Activated CD4-positive, alpha-beta memory T cell treated with anti-CD3 and anti-CD28 coated beads for 36 hours (primary cell): ENCODE measurements at regions not wholly inside any gene's neighbourhood (a gene's known extent, or its start where the extent isn't known, plus 50 kb on each side); places are given as distances from the start of the nearest gene placed in this dataset.

Experiments
- CTCF ChIA-PET: fragments of 350-600 bp; sonication (Branson Sonifier 250); formaldehyde crosslinking; loops from one replicate; lab custom pipeline; 2021; ENCODE audit warnings: antibody characterized with exemption, inconsistent platforms; lab: Charles Lee
- POLR2A ChIA-PET: fragments of 350-600 bp; sonication (Branson Sonifier 250); formaldehyde crosslinking; loops from one replicate; lab custom pipeline; 2021; ENCODE audit warnings: antibody characterized with exemption; lab: Charles Lee
- DNase-seq: peaks from one replicate; pipeline ENCODE4 v3.0.0-alpha.2; 2020
- H3K27ac Mint-ChIP-seq: one replicate; pipeline ENCODE4 v1.8.0; 2021; ENCODE audit warnings: mixed read lengths
- H3K27me3 Mint-ChIP-seq: one replicate; pipeline ENCODE4 v1.8.0; 2021; ENCODE audit warnings: mixed read lengths
- H3K36me3 Mint-ChIP-seq: one replicate; pipeline ENCODE4 v1.8.0; 2021; ENCODE audit warnings: mixed read lengths
- H3K4me1 Mint-ChIP-seq: one replicate; pipeline ENCODE4 v1.8.0; 2021; ENCODE audit warnings: low read depth, mixed read lengths
- H3K4me3 Mint-ChIP-seq: one replicate; pipeline ENCODE4 v1.8.0; 2021; ENCODE audit warnings: mild to moderate bottlenecking, mixed read lengths
- H3K9me3 Mint-ChIP-seq: one replicate; pipeline ENCODE4 v1.8.0; 2021; ENCODE audit warnings: mixed read lengths
- intact Hi-C: fragments of 100-400 bp; cut with micrococcal nuclease; formaldehyde crosslinking; loops from one replicate; pipeline ENCODE4 v1.15.1; 2023

- POLR2A ChIA-PET: no interaction called here
- no peak overlapping the region for H3K27ac Mint-ChIP-seq
- intact Hi-C loops: no loop called here
- H3K27me3 Mint-ChIP-seq: no peaks in the 10 kb centered on the region
- H3K4me1 Mint-ChIP-seq: no peaks in the 10 kb centered on the region
- H3K4me3 Mint-ChIP-seq: no peak overlapping the region
- CTCF ChIA-PET: no interaction called here
- no peaks in the 10 kb centered on the region for H3K36me3 Mint-ChIP-seq
- no peak for DNase-seq
- no peaks in the 10 kb centered on the region for H3K9me3 Mint-ChIP-seq
Observed at GRCh38 chr2:150001788-150002187, 414.2 kb upstream of the MMADHC start.

GRCh38 chr2:149996901-149997300 lies 409.3 kb upstream of the MMADHC start:
- no peaks in the 10 kb centered on the region for H3K4me1 Mint-ChIP-seq
- ChIA-PET CTCF (no interaction called here), POLR2A (no interaction called here)
- H3K27ac Mint-ChIP-seq: no peak overlapping the region
- no peak for DNase-seq
- H3K27me3 Mint-ChIP-seq: no peaks in the 10 kb centered on the region
- no peaks in the 10 kb centered on the region for H3K36me3 Mint-ChIP-seq
- H3K9me3 Mint-ChIP-seq: peaks cover 3% of the 10 kb centered on the region
- intact Hi-C loops: no loop called here
- H3K4me3 Mint-ChIP-seq: no peak overlapping the region

GRCh38 chr2:149994057-149994728 lies 406.6 kb upstream of the MMADHC start:
- intact Hi-C loops: no loop called here
- Mint-ChIP-seq H3K9me3 (peaks cover 3% of the 10 kb centered on the region), H3K4me1 (no peaks in the 10 kb centered on the region), H3K36me3 (no peaks in the 10 kb centered on the region), H3K27me3 (no peaks in the 10 kb centered on the region), H3K4me3 (no peak overlapping the region), H3K27ac (no peak overlapping the region)
- no peak for DNase-seq
- ChIA-PET POLR2A (no interaction called here), CTCF (no interaction called here)

- no peak overlapping the region for H3K4me3 Mint-ChIP-seq
- DNase-seq: no peak
- H3K4me1 Mint-ChIP-seq: no peaks in the 10 kb centered on the region
- ChIA-PET CTCF (no interaction called here), POLR2A (no interaction called here)
- no peak overlapping the region for H3K27ac Mint-ChIP-seq
- no peaks in the 10 kb centered on the region for H3K27me3 Mint-ChIP-seq
- no peaks in the 10 kb centered on the region for H3K36me3 Mint-ChIP-seq
- intact Hi-C loops: no loop called here
- peaks cover 3% of the 10 kb centered on the region for H3K9me3 Mint-ChIP-seq
Observed at GRCh38 chr2:149993316-149993715, 405.7 kb upstream of the MMADHC start.

- H3K4me3 Mint-ChIP-seq: no peak overlapping the region
- intact Hi-C loops: no loop called here
- H3K4me1 Mint-ChIP-seq: no peaks in the 10 kb centered on the region
- no peaks in the 10 kb centered on the region for H3K36me3 Mint-ChIP-seq
- CTCF ChIA-PET: no interaction called here
- no peak overlapping the region for H3K27ac Mint-ChIP-seq
- DNase-seq: no peak
- POLR2A ChIA-PET: no interaction called here
- no peaks in the 10 kb centered on the region for H3K27me3 Mint-ChIP-seq
- H3K9me3 Mint-ChIP-seq: peaks cover 3% of the 10 kb centered on the region
Observed at GRCh38 chr2:149991576-149991975, 404.0 kb upstream of the MMADHC start.

GRCh38 chr2:149990965-149991364 lies 403.4 kb upstream of the MMADHC start:
- Mint-ChIP-seq H3K4me3 (no peak overlapping the region), H3K9me3 (peaks cover 3% of the 10 kb centered on the region), H3K36me3 (no peaks in the 10 kb centered on the region), H3K27me3 (no peaks in the 10 kb centered on the region), H3K4me1 (no peaks in the 10 kb centered on the region), H3K27ac (no peak overlapping the region)
- ChIA-PET CTCF (no interaction called here), POLR2A (no interaction called here)
- no peak for DNase-seq
- intact Hi-C loops: no loop called here

GRCh38 chr2:149989447-149990063 lies 402.0 kb upstream of the MMADHC start:
- Mint-ChIP-seq H3K36me3 (no peaks in the 10 kb centered on the region), H3K9me3 (no peaks in the 10 kb centered on the region), H3K4me1 (no peaks in the 10 kb centered on the region), H3K27me3 (no peaks in the 10 kb centered on the region), H3K27ac (no peak overlapping the region), H3K4me3 (no peak overlapping the region)
- ChIA-PET POLR2A (no interaction called here), CTCF (no interaction called here)
- DNase-seq: no peak
- intact Hi-C loops: no loop called here

- no peaks in the 10 kb centered on the region for H3K36me3 Mint-ChIP-seq
- no peak overlapping the region for H3K27ac Mint-ChIP-seq
- H3K27me3 Mint-ChIP-seq: no peaks in the 10 kb centered on the region
- H3K9me3 Mint-ChIP-seq: no peaks in the 10 kb centered on the region
- ChIA-PET CTCF (no interaction called here), POLR2A (no interaction called here)
- no peak for DNase-seq
- no peaks in the 10 kb centered on the region for H3K4me1 Mint-ChIP-seq
- no peak overlapping the region for H3K4me3 Mint-ChIP-seq
- intact Hi-C loops: no loop called here
Observed at GRCh38 chr2:149988361-149988760, 400.8 kb upstream of the MMADHC start.

- intact Hi-C loops: no loop called here
Observed at GRCh38 chr2:149986861-149987260, 399.3 kb upstream of the MMADHC start.

GRCh38 chr2:149984311-149984710 lies 396.7 kb upstream of the MMADHC start:
- Mint-ChIP-seq H3K27me3 (no peaks in the 10 kb centered on the region), H3K9me3 (peaks cover 2% of the 10 kb centered on the region), H3K4me3 (no peak overlapping the region), H3K27ac (no peak overlapping the region), H3K4me1 (no peaks in the 10 kb centered on the region), H3K36me3 (no peaks in the 10 kb centered on the region)
- POLR2A ChIA-PET: no interaction called here
- CTCF ChIA-PET: no interaction called here
- intact Hi-C loops: no loop called here
- no peak for DNase-seq

More at GRCh38 chr2:149986861-149987260, 399.3 kb upstream of the MMADHC start:
- Mint-ChIP-seq H3K27me3 (no peaks in the 10 kb centered on the region), H3K36me3 (no peaks in the 10 kb centered on the region), H3K4me1 (no peaks in the 10 kb centered on the region), H3K9me3 (no peaks in the 10 kb centered on the region), H3K4me3 (no peak overlapping the region), H3K27ac (no peak overlapping the region)
- CTCF ChIA-PET: no interaction called here
- DNase-seq: no peak
- POLR2A ChIA-PET: no interaction called here

GRCh38 chr2:149972066-149972465 lies 384.5 kb upstream of the MMADHC start:
- Mint-ChIP-seq H3K27ac (no peak overlapping the region), H3K4me3 (no peak overlapping the region), H3K27me3 (no peaks in the 10 kb centered on the region), H3K4me1 (no peaks in the 10 kb centered on the region), H3K9me3 (peaks cover 15% of the 10 kb centered on the region), H3K36me3 (no peaks in the 10 kb centered on the region)
- DNase-seq: no peak
- ChIA-PET CTCF (no interaction called here), POLR2A (no interaction called here)
- intact Hi-C loops: no loop called here

GRCh38 chr2:149954981-149955600 lies 367.5 kb upstream of the MMADHC start:
- Mint-ChIP-seq H3K9me3 (peaks cover 10% of the 10 kb centered on the region), H3K36me3 (no peaks in the 10 kb centered on the region), H3K27ac (no peak overlapping the region), H3K4me3 (no peak overlapping the region), H3K27me3 (no peaks in the 10 kb centered on the region), H3K4me1 (no peaks in the 10 kb centered on the region)
- CTCF ChIA-PET: no interaction called here
- POLR2A ChIA-PET: no interaction called here
- no peak for DNase-seq
- intact Hi-C loops: no loop called here

- ChIA-PET CTCF (no interaction called here), POLR2A (no interaction called here)
- no peaks in the 10 kb centered on the region for H3K4me1 Mint-ChIP-seq
- H3K36me3 Mint-ChIP-seq: no peaks in the 10 kb centered on the region
- no peaks in the 10 kb centered on the region for H3K27me3 Mint-ChIP-seq
- intact Hi-C loops: no loop called here
- H3K9me3 Mint-ChIP-seq: peaks cover 5% of the 10 kb centered on the region
- H3K4me3 Mint-ChIP-seq: no peak overlapping the region
- DNase-seq: no peak
- H3K27ac Mint-ChIP-seq: no peak overlapping the region
Observed at GRCh38 chr2:149953627-149954026, 366.1 kb upstream of the MMADHC start.
